GM12864 (cell line): ENCODE measurements at regions not wholly inside any gene's neighbourhood (a gene's known extent, or its start where the extent isn't known, plus 50 kb on each side); places are given as distances from the start of the nearest gene placed in this dataset.

Experiments used
- DNase-seq: peaks from one replicate; pipeline ENCODE4 v3.0.0-alpha.2; 2011; ENCODE audit warnings: low read depth
- H3K4me3 ChIP-seq: 2 replicates; pipeline ENCODE4 v1.5.1; 2011; ENCODE audit warnings: mild to moderate bottlenecking, low read depth, low read length, control low read depth
- CTCF ChIP-seq: IDR thresholded peaks from 2 replicates; pipeline ENCODE4 v1.5.1; 2011; ENCODE audit warnings: low read depth, mild to moderate bottlenecking, moderate library complexity, low read length, control low read depth, inconsistent platforms; ENCODE audit errors: missing control alignments

GRCh38 chrX:38886112-38886511 lies 84.9 kb downstream of the MID1IP1 start:
- H3K4me3 ChIP-seq: no peak overlapping the region
- no peak for TF ChIP-seq CTCF
- no peak for DNase-seq

DNA sequence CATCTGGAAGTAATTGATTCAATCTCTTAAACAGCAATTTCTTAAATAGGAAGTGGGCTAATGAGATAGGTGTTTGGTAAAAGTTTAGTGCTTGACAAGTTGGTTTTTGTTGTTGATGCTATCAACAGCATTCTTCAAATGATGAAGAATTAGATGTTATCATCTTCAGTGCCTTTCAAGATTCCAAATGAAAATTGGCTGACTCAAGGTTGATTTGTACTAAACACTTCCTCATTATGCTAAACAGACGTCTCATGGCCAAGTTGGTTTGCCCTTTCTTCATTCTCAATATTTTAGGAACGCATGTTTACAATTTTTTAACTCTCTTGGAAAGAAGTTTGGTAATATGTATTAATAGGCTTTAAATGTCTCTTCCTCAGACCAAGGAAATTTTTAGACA lies 86.0 kb downstream of the MID1IP1 start:
- TF ChIP-seq CTCF: no peak
- no peak for DNase-seq
- H3K4me3 ChIP-seq: no peak overlapping the region

GRCh38 chrX:38890326-38890725 lies 89.1 kb downstream of the MID1IP1 start:
- no peak for DNase-seq
- TF ChIP-seq CTCF: no peak

GRCh38 chrX:38890963-38891362 lies 89.7 kb downstream of the MID1IP1 start:
- DNase-seq: no peak
- no peak for TF ChIP-seq CTCF
- H3K4me3 ChIP-seq: no peak overlapping the region

More at GRCh38 chrX:38890326-38890725, 89.1 kb downstream of the MID1IP1 start:
- no peak overlapping the region for H3K4me3 ChIP-seq

GRCh38 chrX:38891641-38892413 lies 90.6 kb downstream of the MID1IP1 start:
- no peak for TF ChIP-seq CTCF
- no peak for DNase-seq

GRCh38 chrX:38893441-38893840 lies 92.2 kb downstream of the MID1IP1 start:
- TF ChIP-seq CTCF: no peak

More at GRCh38 chrX:38891641-38892413, 90.6 kb downstream of the MID1IP1 start:
- H3K4me3 ChIP-seq: no peak overlapping the region

GRCh38 chrX:38895775-38896174 lies 94.5 kb downstream of the MID1IP1 start:
- DNase-seq: no peak
- TF ChIP-seq CTCF: no peak
- no peak overlapping the region for H3K4me3 ChIP-seq

More at GRCh38 chrX:38893441-38893840, 92.2 kb downstream of the MID1IP1 start:
- H3K4me3 ChIP-seq: no peak overlapping the region
- DNase-seq: no peak
